ENCODE measurements at regions not wholly inside any gene's neighbourhood (a gene's known extent, or its start where the extent isn't known, plus 50 kb on each side); places are given as distances from the start of the nearest gene placed in this dataset.
"Not testable (repeated sequence)": the region's sequence is repeated elsewhere in the genome, so short reads cannot be mapped to it uniquely, and the experiment has no call there.

- no peak for DNase-seq
Measured at GRCh38 chr2:184031402-184032147, 566.8 kb upstream of the ZNF804A start.

DNA sequence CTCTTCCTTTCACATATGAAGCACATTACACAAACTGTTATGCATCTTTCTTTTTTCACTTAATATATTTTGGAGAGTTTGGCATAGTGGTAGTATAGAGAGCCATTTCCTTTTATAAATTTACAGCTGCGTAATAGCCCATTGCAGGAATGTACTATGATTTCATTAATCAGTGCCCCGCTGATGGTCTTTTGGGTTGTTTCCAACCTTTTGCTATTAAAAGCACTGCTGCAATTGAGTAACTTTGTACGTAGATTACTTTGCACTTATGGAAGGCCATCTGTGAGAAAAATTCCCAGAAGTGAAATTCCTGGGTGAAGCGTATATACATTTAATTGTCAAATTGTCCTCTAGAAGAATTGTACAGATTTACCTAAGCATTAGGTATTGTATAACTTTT is 565.3 kb upstream of the ZNF804A start:
- no peak for DNase-seq

GRCh38 chr2:184037273-184037672 is 561.1 kb upstream of the ZNF804A start:
- DNase-seq, result no peak

GRCh38 chr2:184039493-184039892 is 558.8 kb upstream of the ZNF804A start:
- no peak for DNase-seq

DNA sequence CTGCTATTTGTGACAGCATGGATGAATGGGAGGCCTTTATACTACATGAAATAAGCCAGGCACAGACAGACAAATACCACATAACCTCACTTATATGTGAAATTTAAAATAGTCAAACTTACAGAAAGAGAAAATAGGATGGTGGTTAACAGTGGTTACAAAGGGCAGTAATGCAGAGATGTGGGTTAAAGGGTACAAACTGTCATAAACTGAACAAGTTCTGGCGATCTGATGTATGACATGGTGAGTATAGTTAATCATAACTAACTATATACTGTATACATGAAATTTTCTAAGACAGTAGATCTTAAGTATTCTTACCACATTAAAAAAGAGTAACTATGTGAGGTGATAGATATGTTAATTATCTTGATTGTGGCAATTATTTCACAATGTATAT is 558.1 kb upstream of the ZNF804A start:
- no peak for DNase-seq

- no peak for DNase-seq
Measured at GRCh38 chr2:184041077-184041476, 557.3 kb upstream of the ZNF804A start.

DNA sequence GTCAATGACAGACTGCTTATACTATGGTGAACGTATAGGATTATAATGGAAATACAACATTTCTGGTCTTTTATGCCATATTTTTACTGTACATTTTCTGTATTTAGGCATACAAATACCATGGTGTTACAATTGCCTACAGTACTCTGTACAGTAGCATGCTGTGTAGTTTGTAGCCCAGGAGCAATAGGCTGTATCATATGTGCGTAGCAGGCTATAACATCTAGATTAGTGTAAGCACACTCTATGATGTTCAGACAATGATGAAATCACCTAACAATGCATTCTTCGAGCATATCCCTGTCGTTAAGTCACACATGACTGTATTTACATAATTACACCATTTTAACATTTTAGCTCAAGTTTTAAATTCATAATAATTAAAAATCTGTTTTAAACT is 556.6 kb upstream of the ZNF804A start:
- DNase-seq, result no peak

GRCh38 chr2:184047536-184047935 is 550.8 kb upstream of the ZNF804A start:
- no peak for DNase-seq

GRCh38 chr2:184049566-184049965 is 548.8 kb upstream of the ZNF804A start:
- DNase-seq, result no peak

GRCh38 chr2:184053326-184053725 is 545.0 kb upstream of the ZNF804A start:
- no peak for DNase-seq

DNA sequence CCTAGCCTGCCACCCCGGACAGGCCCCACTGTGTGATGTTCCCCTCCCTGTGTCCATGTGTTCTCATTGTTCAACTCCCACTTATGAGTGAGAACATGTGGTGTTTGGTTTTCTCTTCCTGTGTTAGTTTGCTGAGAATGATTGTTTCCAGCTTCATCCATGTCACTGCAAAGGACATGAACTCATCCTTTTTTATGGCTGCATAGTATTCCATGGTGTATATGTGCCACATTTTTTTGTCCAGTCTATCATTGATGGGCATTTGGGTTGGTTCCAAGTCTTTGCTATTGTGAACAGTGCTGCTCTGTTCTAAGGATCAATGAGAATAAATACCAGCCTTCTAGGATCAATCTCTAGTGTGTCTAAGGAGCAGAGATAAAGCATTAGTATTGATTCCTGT is 543.9 kb upstream of the ZNF804A start:
- not testable (repeated sequence) for DNase-seq

DNA sequence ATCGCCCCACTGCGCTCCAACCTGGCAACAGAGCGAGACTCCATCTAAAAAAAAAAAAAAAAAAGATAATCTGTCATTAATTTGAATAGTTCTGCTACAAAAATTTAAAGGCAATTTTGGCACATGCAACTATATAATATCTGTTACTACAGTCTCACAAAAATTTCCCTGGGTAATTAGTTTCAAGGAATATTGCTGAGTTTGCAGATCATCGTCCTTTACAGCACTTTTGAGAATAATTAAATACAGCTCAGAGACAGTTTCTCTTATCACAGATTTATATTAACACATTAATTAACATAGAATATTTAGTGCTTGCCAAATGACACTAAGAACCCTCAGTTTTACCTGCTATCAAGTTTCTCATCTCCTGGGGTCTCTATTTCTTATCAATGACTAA is 540.4 kb upstream of the ZNF804A start:
- DNase-seq, result no peak

DNA sequence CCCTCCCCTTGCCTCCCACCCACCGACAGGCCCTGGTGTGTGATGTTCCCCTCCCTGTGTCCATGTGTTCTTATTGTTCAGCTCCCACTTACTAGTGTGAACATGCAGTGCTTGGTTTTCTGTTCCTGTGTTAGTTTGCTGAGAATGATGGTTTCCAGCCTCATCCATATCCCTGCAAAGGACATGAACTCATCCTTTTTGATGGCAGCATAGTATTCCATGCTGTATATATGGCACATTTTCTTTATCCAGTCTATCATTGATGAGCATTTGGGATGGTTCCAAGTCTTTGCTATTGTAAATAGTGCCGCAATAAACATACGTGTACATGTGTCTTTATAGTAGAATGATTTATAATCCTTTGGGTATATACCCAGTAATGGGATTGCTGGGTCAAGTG is 538.1 kb upstream of the ZNF804A start:
- not testable (repeated sequence) for DNase-seq

DNA sequence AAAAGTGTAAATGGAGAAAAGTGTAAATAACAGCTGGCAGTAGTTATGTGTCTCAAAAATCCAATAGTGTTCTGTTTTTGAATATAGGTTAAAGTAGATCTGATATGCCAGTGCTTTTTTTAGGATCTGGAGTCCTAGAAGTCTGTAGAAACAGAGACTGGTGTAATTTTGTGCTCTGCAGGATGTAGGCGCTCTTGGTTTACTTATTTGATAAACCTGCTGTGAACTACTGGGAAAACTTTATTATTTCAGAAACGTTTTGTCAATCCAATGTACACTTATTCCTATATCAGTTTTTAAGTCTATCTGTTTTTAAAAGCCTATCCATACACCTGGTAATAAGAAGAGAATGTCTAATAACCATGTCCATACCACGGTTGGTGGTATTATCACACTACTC is 530.8 kb upstream of the ZNF804A start:
- no peak for DNase-seq

DNA sequence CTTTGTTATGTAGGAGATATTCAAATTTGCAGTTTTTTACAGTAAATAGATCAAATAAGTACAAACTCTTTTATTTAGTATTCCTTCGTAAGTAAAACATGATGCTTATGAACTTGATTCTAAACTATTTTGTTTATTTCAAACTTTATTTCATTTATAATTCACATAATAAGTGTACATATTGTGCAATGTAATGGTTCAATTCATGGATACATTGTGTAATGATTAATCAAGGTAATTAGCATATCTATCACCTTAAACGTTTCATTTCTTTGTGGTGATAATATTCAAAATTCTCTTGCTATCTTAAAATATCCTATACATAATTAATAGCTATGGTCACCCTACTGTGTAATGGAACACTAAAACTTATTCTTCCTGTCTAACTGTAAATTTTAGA is 525.9 kb upstream of the ZNF804A start:
- no peak for DNase-seq

DNA sequence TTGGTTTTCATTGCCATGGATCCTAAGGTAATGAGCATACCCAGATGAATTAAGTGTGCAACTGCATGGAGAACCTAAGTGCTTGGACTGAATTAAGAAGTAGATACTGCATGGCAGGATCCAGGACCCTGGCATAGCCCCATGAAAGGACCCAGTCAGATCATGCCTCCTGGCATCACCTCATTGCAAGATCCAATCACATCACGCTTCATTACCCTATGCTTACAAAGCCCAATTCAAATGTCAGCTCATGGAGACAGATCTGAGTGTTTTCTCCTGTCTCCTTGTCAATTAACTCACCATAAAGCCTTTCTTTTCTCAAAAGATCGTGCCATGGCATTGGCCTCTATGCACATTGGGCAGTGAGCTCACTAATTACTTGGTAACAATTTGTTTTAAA is 519.8 kb upstream of the ZNF804A start:
- DNase-seq, result no peak

- DNase-seq, result no peak
Measured at GRCh38 chr2:184091456-184091855, 506.9 kb upstream of the ZNF804A start.

GRCh38 chr2:184113696-184114403 is 484.5 kb upstream of the ZNF804A start:
- no peak for DNase-seq

DNA sequence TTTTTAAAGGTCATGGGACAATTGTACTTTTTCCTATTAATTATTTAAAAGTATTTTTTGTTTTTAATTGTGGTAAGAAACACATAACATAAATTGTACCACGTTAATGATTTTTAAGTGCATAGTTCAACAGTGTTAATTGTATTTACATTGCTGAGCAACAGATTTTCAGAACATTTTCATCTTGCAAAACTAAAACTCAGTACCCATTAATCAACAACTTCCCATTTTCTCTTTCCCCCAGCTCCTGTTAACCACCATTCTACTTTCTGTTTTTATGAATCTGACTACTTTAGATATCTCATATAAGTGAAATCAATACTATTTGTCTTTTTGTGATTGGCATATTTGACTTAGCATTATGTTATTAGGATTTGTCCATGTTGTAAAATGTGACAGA is 483.9 kb upstream of the ZNF804A start:
- DNase-seq, result no peak

DNA sequence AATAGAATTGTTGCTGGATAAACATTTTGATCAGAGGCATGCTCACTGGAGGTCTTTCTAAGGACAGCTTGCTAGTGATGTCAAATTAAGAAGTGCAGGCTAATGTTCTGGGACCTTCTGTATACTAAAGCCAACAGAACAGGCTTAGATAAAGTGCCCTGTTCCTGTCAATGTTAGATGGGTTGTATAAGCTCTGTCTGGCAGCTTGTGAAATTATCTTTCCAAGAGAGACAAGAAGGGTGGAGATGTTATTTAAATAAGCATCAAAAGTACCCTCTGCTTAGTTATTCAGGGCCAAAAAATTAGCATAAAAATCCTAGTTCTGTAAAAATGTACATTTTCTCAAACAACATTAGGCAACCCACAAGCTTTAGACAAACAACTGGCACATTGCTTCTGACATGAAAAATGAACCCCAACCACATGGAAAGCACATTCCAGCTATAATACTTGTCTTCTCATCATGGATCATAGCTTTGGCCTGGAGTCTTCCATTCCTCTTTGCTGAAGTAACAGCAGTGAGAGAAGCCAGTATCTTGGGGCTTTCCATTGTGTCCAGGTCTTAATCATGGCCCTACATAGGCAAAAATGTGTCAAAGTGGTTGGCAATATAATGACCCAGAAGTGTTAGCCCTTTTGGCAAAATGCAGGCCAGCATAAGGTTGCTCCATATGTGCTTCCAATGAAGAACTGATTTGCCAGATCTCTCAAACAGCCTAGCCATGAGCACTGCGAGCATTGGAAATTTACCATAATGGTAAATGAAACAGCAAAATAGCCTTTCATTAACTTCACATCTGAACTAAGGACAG is 478.1 kb upstream of the ZNF804A start:
- no peak for DNase-seq

DNA sequence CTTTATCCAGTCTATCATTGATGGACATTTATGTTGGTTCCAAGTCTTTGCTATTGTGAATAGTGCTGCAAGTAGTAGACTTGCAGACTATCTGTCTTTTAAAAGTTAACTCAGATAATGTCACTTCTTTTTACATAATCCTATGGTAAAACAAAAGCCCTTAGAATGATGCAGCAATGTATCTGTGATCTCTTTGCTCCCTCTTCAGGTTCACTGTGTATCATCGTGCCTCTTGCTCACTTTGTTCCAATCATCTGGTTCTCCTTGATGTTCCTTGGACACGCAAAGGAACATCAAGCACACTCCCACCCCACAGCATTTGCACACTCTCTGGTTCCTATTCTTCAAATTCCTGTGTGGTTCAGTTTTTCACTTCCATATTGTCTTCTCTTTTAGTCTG is 472.5 kb upstream of the ZNF804A start:
- DNase-seq, result no peak

DNA sequence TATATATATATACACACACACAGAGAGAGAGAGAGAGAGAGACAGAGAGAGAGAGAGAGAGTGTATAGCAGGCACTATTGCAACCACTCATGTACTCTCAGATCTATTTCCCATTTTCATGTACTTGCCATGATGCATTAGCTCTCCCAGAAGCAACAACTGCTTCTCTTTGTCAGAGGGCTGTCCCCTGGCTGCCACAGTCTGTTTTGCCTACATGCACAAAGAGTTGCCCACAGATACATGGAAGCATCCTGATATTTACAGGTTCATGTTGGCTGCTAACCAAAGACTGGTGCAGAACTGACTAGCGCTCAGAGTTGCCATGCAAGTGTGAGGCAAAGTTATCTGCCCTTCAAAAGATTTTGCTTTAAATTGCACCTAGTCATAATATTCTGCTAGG is 469.3 kb upstream of the ZNF804A start:
- no peak for DNase-seq

- no peak for DNase-seq
Measured at GRCh38 chr2:184137955-184138354, 460.4 kb upstream of the ZNF804A start.

DNA sequence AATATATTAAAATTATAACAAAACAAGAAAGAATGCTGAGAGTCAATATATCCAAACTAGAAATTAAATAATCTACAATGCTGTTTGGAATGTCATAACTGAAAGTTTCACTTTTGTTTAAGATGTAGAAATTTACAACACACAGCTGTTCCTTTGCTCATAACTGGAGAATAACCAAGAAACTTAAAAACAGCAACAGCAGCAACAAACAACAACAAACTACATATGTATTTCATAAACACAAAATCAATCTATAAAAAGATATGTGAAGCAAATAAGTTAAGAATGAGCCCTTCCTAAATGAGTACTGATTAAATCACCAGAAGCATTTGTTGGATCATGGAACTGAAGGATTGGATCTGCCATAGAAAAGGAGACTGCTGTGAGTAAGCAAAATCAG is 456.5 kb upstream of the ZNF804A start:
- DNase-seq, result no peak

All from NCI-H1048 (cell line).